Liver (tissue), 8 donors: ENCODE measurements at regions not wholly inside any gene's neighbourhood (a gene's known extent, or its start where the extent isn't known, plus 50 kb on each side); places are given as distances from the start of the nearest gene placed in this dataset.

ENCODE experiments used
- DNase-seq: peaks from one replicate; pipeline ENCODE4 v3.0.0-alpha.2; 2017; ENCODE audit warnings: low spot score
- H3K27ac ChIP-seq, 2 donors: one replicate each; pipeline ENCODE4 v1.7.0; 2013; ENCODE audit warnings: inconsistent platforms in 2 of 2, low read length in 2 of 2, control low read depth in 1 of 2, low read depth in 1 of 2, mild to moderate bottlenecking in 1 of 2
- H3K27me3 ChIP-seq, 4 donors: one replicate each; pipeline versions ENCODE4 v1.6.1 to v1.7.0; 2013; ENCODE audit warnings: low read length in 3 of 4, inconsistent platforms in 1 of 4, mild to moderate bottlenecking in 1 of 4, moderate library complexity in 1 of 4; ENCODE audit not compliant: control insufficient read depth in 4 of 4, insufficient read depth in 4 of 4
- H3K36me3 ChIP-seq, 4 donors: one replicate each; pipeline versions ENCODE4 v1.6.1 to v1.7.0; 2013; ENCODE audit warnings: low read length in 3 of 4, mild to moderate bottlenecking in 3 of 4, low read depth in 1 of 4, moderate library complexity in 1 of 4; ENCODE audit not compliant: control insufficient read depth in 4 of 4, insufficient read depth in 3 of 4
- H3K4me1 ChIP-seq, 4 donors: one replicate each; pipeline versions ENCODE4 v1.6.1 to v1.7.0; 2013; ENCODE audit warnings: low read length in 3 of 4, mild to moderate bottlenecking in 3 of 4, moderate library complexity in 1 of 4; ENCODE audit not compliant: control insufficient read depth in 4 of 4, insufficient read depth in 4 of 4
- H3K4me3 ChIP-seq, 3 donors: one replicate each; pipeline versions ENCODE4 v1.6.1 to v1.7.0; 2013; ENCODE audit warnings: low read length in 3 of 3, control low read depth in 1 of 3, low read depth in 1 of 3, mild to moderate bottlenecking in 1 of 3
- H3K9ac ChIP-seq, 2 donors: one replicate each; pipeline ENCODE4 v1.7.0; 2013; ENCODE audit warnings: low read length in 2 of 2, mild to moderate bottlenecking in 2 of 2, moderate library complexity in 2 of 2, control low read depth in 1 of 2, low read depth in 1 of 2
- H3K9me3 ChIP-seq, 4 donors: one replicate each; pipeline versions ENCODE4 v1.6.1 to v1.7.0; 2013; ENCODE audit warnings: low read length in 3 of 4; ENCODE audit not compliant: control insufficient read depth in 4 of 4
- ATF3 ChIP-seq: IDR thresholded peaks from 2 replicates; pipeline ENCODE4 v1.6.1; 2016; ENCODE audit warnings: antibody characterized with exemption
- EGR1 ChIP-seq, 2 donors: IDR thresholded peaks; 2 replicates each; pipeline ENCODE4 v1.6.1; 2016 to 2018; ENCODE audit warnings: antibody characterized with exemption in 2 of 2, low read depth in 2 of 2
- FOXA1 ChIP-seq: IDR thresholded peaks from 2 replicates; pipeline ENCODE4 v1.6.1; 2016; ENCODE audit warnings: antibody characterized with exemption
- FOXA2 ChIP-seq: IDR thresholded peaks from 2 replicates; pipeline ENCODE4 v1.6.1; 2016; ENCODE audit warnings: antibody characterized with exemption
- GABPA ChIP-seq, 2 donors: IDR thresholded peaks in 1 of 2; conservative IDR thresholded peaks in 1 of 2; 2 replicates each; pipeline ENCODE4 v1.6.1; 2016; ENCODE audit warnings: antibody characterized with exemption in 2 of 2, mild to moderate bottlenecking in 1 of 2, moderate library complexity in 1 of 2
- HNF4A ChIP-seq, 2 donors: conservative IDR thresholded peaks; 2 replicates each; pipeline ENCODE4 v1.6.1; 2016; ENCODE audit warnings: antibody characterized with exemption in 2 of 2, mild to moderate bottlenecking in 2 of 2
- HNF4G ChIP-seq: IDR thresholded peaks from 2 replicates; pipeline ENCODE4 v1.6.1; 2016; ENCODE audit warnings: antibody characterized with exemption
- MAX ChIP-seq: IDR thresholded peaks from 2 replicates; pipeline ENCODE4 v1.6.1; 2016; ENCODE audit warnings: antibody characterized with exemption
- NR2F2 ChIP-seq: IDR thresholded peaks from 2 replicates; pipeline ENCODE4 v1.6.1; 2016; ENCODE audit warnings: antibody characterized with exemption
- RAD21 ChIP-seq, 2 donors: IDR thresholded peaks; 2 replicates each; pipeline ENCODE4 v1.6.1; 2016; ENCODE audit warnings: antibody characterized with exemption in 2 of 2, mild to moderate bottlenecking in 2 of 2
- RXRA ChIP-seq, 2 donors: IDR thresholded peaks; 2 replicates each; pipeline ENCODE4 v1.6.1; 2017 to 2018; ENCODE audit warnings: antibody characterized with exemption in 2 of 2, mild to moderate bottlenecking in 1 of 2
- SP1 ChIP-seq: IDR thresholded peaks from 2 replicates; pipeline ENCODE4 v1.6.1; 2018; ENCODE audit warnings: antibody characterized with exemption, mild to moderate bottlenecking
- TAF1 ChIP-seq: conservative IDR thresholded peaks from 2 replicates; pipeline ENCODE4 v1.6.1; 2016; ENCODE audit warnings: antibody characterized with exemption, mild to moderate bottlenecking
- YY1 ChIP-seq: IDR thresholded peaks from 2 replicates; pipeline ENCODE4 v1.6.1; 2016; ENCODE audit warnings: antibody characterized with exemption, mild to moderate bottlenecking
- WGBS: extraction: QIAGEN DNeasy Blood & Tissue Kit; methylation state at CpG from one replicate; pipeline ENCODE4 v1.1.7; 2013; 5-methylcytosine and 5-hydroxymethylcytosine counted together
- TF ChIP-seq, protein P1 (sequence below): fragments of 150-350 bp; IDR thresholded peaks from 2 replicates; pipeline ENCODE4 v1.5.1; 2017; ENCODE audit warnings: improper control_type of control experiment, low read depth, low read length; ENCODE audit not compliant: missing input control
- TF ChIP-seq, protein P2 (sequence below): IDR thresholded peaks from 2 replicates; pipeline ENCODE4 v1.6.1; 2016; ENCODE audit warnings: antibody characterized with exemption, mild to moderate bottlenecking
- TF ChIP-seq, protein P3 (sequence below): IDR thresholded peaks from 2 replicates; pipeline ENCODE4 v1.6.1; 2016; ENCODE audit warnings: antibody characterized with exemption
- donor health status: healthy.
- donor health status: healthy.
- donor health status: healthy.
- donor health status: healthy.
- donor health status: healthy.

DNA sequence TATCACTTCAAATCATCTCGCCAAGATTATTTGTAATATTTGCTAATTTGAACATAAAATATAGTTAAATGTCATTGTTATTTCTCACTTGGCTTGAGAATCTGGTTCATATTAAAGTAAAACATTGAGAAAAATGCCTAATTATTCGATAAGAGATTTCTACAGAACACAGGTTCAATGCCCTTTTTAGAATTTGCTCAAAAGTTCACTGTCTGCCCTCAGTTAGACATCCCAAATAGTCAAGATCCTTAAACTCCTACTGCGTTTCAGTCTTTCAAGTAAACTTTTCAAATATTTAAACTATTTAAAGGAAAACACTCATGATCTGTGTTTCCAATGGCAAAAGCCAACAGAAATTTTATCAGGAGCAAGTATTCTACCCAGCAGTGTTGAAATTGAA, 204.1 kb upstream of the AGTR1 start:
- Histone ChIP-seq H3K27ac (no peak overlapping the region), H3K9me3 (no peaks in the 10 kb centered on the region), H3K27me3 (no peaks in the 10 kb centered on the region), H3K4me3 (no peak overlapping the region), H3K36me3 (no peaks in the 10 kb centered on the region), H3K4me1 (no peaks in the 10 kb centered on the region), H3K9ac (no peak overlapping the region)
- WGBS, result 57% methylated on average over 3 of the region's 3 CpGs
- DNase-seq, result no peak
- TF ChIP-seq FOXA2 (no peak), RXRA (IDR thresholded peaks at IDR 0.05) (peak; percentile 68 to 74), SP1 (no peak), ATF3 (no peak), MAX (no peak), NR2F2 (peak; percentile 59), EGR1 (IDR thresholded peaks at IDR 0.05; ENCODE audit: low read depth in 2 of 2) (no peak), RAD21 (IDR thresholded peaks at IDR 0.05) (peak in 1 of 2 donors; percentile 10), YY1 (no peak), HNF4A (conservative IDR thresholded peaks at IDR 0.05) (no peak), TAF1 (no peak)
- TF ChIP-seq, protein P1, sequence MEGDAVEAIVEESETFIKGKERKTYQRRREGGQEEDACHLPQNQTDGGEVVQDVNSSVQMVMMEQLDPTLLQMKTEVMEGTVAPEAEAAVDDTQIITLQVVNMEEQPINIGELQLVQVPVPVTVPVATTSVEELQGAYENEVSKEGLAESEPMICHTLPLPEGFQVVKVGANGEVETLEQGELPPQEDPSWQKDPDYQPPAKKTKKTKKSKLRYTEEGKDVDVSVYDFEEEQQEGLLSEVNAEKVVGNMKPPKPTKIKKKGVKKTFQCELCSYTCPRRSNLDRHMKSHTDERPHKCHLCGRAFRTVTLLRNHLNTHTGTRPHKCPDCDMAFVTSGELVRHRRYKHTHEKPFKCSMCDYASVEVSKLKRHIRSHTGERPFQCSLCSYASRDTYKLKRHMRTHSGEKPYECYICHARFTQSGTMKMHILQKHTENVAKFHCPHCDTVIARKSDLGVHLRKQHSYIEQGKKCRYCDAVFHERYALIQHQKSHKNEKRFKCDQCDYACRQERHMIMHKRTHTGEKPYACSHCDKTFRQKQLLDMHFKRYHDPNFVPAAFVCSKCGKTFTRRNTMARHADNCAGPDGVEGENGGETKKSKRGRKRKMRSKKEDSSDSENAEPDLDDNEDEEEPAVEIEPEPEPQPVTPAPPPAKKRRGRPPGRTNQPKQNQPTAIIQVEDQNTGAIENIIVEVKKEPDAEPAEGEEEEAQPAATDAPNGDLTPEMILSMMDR, result no peak
- TF ChIP-seq, protein P2, sequence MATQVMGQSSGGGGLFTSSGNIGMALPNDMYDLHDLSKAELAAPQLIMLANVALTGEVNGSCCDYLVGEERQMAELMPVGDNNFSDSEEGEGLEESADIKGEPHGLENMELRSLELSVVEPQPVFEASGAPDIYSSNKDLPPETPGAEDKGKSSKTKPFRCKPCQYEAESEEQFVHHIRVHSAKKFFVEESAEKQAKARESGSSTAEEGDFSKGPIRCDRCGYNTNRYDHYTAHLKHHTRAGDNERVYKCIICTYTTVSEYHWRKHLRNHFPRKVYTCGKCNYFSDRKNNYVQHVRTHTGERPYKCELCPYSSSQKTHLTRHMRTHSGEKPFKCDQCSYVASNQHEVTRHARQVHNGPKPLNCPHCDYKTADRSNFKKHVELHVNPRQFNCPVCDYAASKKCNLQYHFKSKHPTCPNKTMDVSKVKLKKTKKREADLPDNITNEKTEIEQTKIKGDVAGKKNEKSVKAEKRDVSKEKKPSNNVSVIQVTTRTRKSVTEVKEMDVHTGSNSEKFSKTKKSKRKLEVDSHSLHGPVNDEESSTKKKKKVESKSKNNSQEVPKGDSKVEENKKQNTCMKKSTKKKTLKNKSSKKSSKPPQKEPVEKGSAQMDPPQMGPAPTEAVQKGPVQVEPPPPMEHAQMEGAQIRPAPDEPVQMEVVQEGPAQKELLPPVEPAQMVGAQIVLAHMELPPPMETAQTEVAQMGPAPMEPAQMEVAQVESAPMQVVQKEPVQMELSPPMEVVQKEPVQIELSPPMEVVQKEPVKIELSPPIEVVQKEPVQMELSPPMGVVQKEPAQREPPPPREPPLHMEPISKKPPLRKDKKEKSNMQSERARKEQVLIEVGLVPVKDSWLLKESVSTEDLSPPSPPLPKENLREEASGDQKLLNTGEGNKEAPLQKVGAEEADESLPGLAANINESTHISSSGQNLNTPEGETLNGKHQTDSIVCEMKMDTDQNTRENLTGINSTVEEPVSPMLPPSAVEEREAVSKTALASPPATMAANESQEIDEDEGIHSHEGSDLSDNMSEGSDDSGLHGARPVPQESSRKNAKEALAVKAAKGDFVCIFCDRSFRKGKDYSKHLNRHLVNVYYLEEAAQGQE, result no peak
- TF ChIP-seq, protein P3, sequence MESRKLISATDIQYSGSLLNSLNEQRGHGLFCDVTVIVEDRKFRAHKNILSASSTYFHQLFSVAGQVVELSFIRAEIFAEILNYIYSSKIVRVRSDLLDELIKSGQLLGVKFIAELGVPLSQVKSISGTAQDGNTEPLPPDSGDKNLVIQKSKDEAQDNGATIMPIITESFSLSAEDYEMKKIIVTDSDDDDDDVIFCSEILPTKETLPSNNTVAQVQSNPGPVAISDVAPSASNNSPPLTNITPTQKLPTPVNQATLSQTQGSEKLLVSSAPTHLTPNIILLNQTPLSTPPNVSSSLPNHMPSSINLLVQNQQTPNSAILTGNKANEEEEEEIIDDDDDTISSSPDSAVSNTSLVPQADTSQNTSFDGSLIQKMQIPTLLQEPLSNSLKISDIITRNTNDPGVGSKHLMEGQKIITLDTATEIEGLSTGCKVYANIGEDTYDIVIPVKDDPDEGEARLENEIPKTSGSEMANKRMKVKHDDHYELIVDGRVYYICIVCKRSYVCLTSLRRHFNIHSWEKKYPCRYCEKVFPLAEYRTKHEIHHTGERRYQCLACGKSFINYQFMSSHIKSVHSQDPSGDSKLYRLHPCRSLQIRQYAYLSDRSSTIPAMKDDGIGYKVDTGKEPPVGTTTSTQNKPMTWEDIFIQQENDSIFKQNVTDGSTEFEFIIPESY, result no peak

- no peak overlapping the region for H3K27ac ChIP-seq
- WGBS, result 85% methylated on average over 1 of the region's 1 CpG
- no peaks in the 10 kb centered on the region for H3K9me3 ChIP-seq
- no peaks in the 10 kb centered on the region for H3K27me3 ChIP-seq
- H3K4me1 ChIP-seq, result no peaks in the 10 kb centered on the region
- H3K36me3 ChIP-seq, result no peaks in the 10 kb centered on the region
- TF ChIP-seq, protein P3, result no peak
- TF ChIP-seq FOXA2, result no peak
- no peak for TF ChIP-seq EGR1 (IDR thresholded peaks at IDR 0.05; ENCODE audit: low read depth in 2 of 2)
- TF ChIP-seq RXRA (IDR thresholded peaks at IDR 0.05), result no peak
- TF ChIP-seq, protein P1, result no peak
- TF ChIP-seq HNF4G, result no peak
- no peak for TF ChIP-seq GABPA (IDR thresholded peaks at IDR 0.05 in 1 of 2, conservative IDR thresholded peaks at IDR 0.05 in 1 of 2)
- no peak for TF ChIP-seq SP1
- TF ChIP-seq RAD21 (IDR thresholded peaks at IDR 0.05), result no peak
- TF ChIP-seq FOXA1, result no peak
- TF ChIP-seq ATF3, result no peak
- TF ChIP-seq NR2F2, result no peak
- no peak for TF ChIP-seq YY1
- no peak for TF ChIP-seq TAF1
- no peak overlapping the region for H3K9ac ChIP-seq
- no peak for DNase-seq
- no peak overlapping the region for H3K4me3 ChIP-seq
These were observed 203.3 kb upstream of the AGTR1 start for GRCh38 chr3:148494451-148494850.
